Fibroblast of lung (primary cell): ENCODE measurements at regions not wholly inside any gene's neighbourhood (a gene's known extent, or its start where the extent isn't known, plus 50 kb on each side); places are given as distances from the start of the nearest gene placed in this dataset.

Source experiments
- CTCF ChIP-seq, 2 donors: IDR thresholded peaks in 1 of 2; conservative IDR thresholded peaks in 1 of 2; 1 replicate in 1 of 2; 2 replicates in 1 of 2; pipeline ENCODE4 v1.5.1; 2011 to 2012; ENCODE audit warnings: low read length in 2 of 2, control low read depth in 1 of 2, inconsistent platforms in 1 of 2, low read depth in 1 of 2, mild to moderate bottlenecking in 1 of 2
- EZH2 ChIP-seq: IDR thresholded peaks from 2 replicates; pipeline ENCODE4 v1.5.1; 2012; ENCODE audit warnings: low read length, control low read depth, mild to moderate bottlenecking; ENCODE audit errors: missing control alignments

- TF ChIP-seq CTCF (conservative IDR thresholded peaks at IDR 0.05 in 1 of 2, IDR thresholded peaks at IDR 0.05 in 1 of 2; ENCODE audit: low read depth in 1 of 2, low read length in 2 of 2) (no peak), EZH2 (no peak)
Observed at GRCh38 chr6:165748390-165748789, 85.3 kb upstream of the PDE10A start.
